ENCODE measurements at regions not wholly inside any gene's neighbourhood (a gene's known extent, or its start where the extent isn't known, plus 50 kb on each side); places are given as distances from the start of the nearest gene placed in this dataset.

- no peak overlapping the region for H3K27ac ChIP-seq (ENCODE audit: low read depth in 2 of 2, low read length in 2 of 2)
- no peaks in the 10 kb centered on the region for H3K9me3 ChIP-seq (ENCODE audit: control insufficient read depth in 2 of 3, insufficient read depth in 1 of 3, low read length in 3 of 3)
- no peak for TF ChIP-seq CTCF (IDR thresholded peaks at IDR 0.05; ENCODE audit: borderline replicate concordance, extremely low read depth, insufficient read depth)
- FAIRE-seq = no peak
- intact Hi-C loops (cut with DNase I) = no loop called here
- no peak overlapping the region for H3K9ac ChIP-seq (ENCODE audit: low read length in 3 of 3)
- H3K36me3 ChIP-seq (ENCODE audit: control insufficient read depth in 2 of 3, insufficient read depth in 3 of 3, low read length in 3 of 3) = no peaks in the 10 kb centered on the region
- no peaks in the 10 kb centered on the region for H3K4me1 ChIP-seq (ENCODE audit: control insufficient read depth in 2 of 3, insufficient read depth in 2 of 3, low read depth in 1 of 3, low read length in 3 of 3)
- DNase-seq = no peak
- no peak overlapping the region for H3K4me3 ChIP-seq (ENCODE audit: low read length in 3 of 3)
- no peaks in the 10 kb centered on the region for H3K27me3 ChIP-seq (ENCODE audit: control insufficient read depth, insufficient read depth, low read length)
These were observed 781.1 kb upstream of the ADGRL4 start for GRCh38 chr1:79787631-79788030.

- FAIRE-seq = no peak
- Histone ChIP-seq H3K9ac (ENCODE audit: low read length in 3 of 3) (no peak overlapping the region), H3K4me3 (ENCODE audit: low read length in 3 of 3) (no peak overlapping the region), H3K4me1 (ENCODE audit: control insufficient read depth in 2 of 3, insufficient read depth in 2 of 3, low read depth in 1 of 3, low read length in 3 of 3) (no peaks in the 10 kb centered on the region), H3K27ac (ENCODE audit: low read depth in 2 of 2, low read length in 2 of 2) (no peak overlapping the region), H3K36me3 (ENCODE audit: control insufficient read depth in 2 of 3, insufficient read depth in 3 of 3, low read length in 3 of 3) (no peaks in the 10 kb centered on the region), H3K9me3 (ENCODE audit: control insufficient read depth in 2 of 3, insufficient read depth in 1 of 3, low read length in 3 of 3) (no peaks in the 10 kb centered on the region), H3K27me3 (ENCODE audit: control insufficient read depth, insufficient read depth, low read length) (no peaks in the 10 kb centered on the region)
- intact Hi-C loops (cut with DNase I) = no loop called here
- TF ChIP-seq CTCF (IDR thresholded peaks at IDR 0.05; ENCODE audit: borderline replicate concordance, extremely low read depth, insufficient read depth) = no peak
- no peak for DNase-seq
These were observed 779.4 kb upstream of the ADGRL4 start for GRCh38 chr1:79785964-79786363.

GRCh38 chr1:79785561-79785960, 779.0 kb upstream of the ADGRL4 start:
- Histone ChIP-seq H3K36me3 (ENCODE audit: control insufficient read depth in 2 of 3, insufficient read depth in 3 of 3, low read length in 3 of 3) (no peaks in the 10 kb centered on the region), H3K4me3 (ENCODE audit: low read length in 3 of 3) (no peak overlapping the region), H3K27ac (ENCODE audit: low read depth in 2 of 2, low read length in 2 of 2) (no peak overlapping the region), H3K9ac (ENCODE audit: low read length in 3 of 3) (no peak overlapping the region), H3K27me3 (ENCODE audit: control insufficient read depth, insufficient read depth, low read length) (no peaks in the 10 kb centered on the region), H3K4me1 (ENCODE audit: control insufficient read depth in 2 of 3, insufficient read depth in 2 of 3, low read depth in 1 of 3, low read length in 3 of 3) (no peaks in the 10 kb centered on the region), H3K9me3 (ENCODE audit: control insufficient read depth in 2 of 3, insufficient read depth in 1 of 3, low read length in 3 of 3) (no peaks in the 10 kb centered on the region)
- no peak for TF ChIP-seq CTCF (IDR thresholded peaks at IDR 0.05; ENCODE audit: borderline replicate concordance, extremely low read depth, insufficient read depth)
- DNase-seq (no peak), FAIRE-seq (no peak)
- intact Hi-C loops (cut with DNase I) = no loop called here

- Histone ChIP-seq H3K4me3 (ENCODE audit: low read length in 3 of 3) (no peak overlapping the region), H3K9ac (ENCODE audit: low read length in 3 of 3) (no peak overlapping the region), H3K36me3 (ENCODE audit: control insufficient read depth in 2 of 3, insufficient read depth in 3 of 3, low read length in 3 of 3) (no peaks in the 10 kb centered on the region), H3K4me1 (ENCODE audit: control insufficient read depth in 2 of 3, insufficient read depth in 2 of 3, low read depth in 1 of 3, low read length in 3 of 3) (no peaks in the 10 kb centered on the region), H3K27me3 (ENCODE audit: control insufficient read depth, insufficient read depth, low read length) (no peaks in the 10 kb centered on the region), H3K27ac (ENCODE audit: low read depth in 2 of 2, low read length in 2 of 2) (no peak overlapping the region), H3K9me3 (ENCODE audit: control insufficient read depth in 2 of 3, insufficient read depth in 1 of 3, low read length in 3 of 3) (no peaks in the 10 kb centered on the region)
- DNase-seq (no peak), FAIRE-seq (no peak)
- intact Hi-C loops (cut with DNase I) = no loop called here
- TF ChIP-seq CTCF (IDR thresholded peaks at IDR 0.05; ENCODE audit: borderline replicate concordance, extremely low read depth, insufficient read depth) = no peak
These were observed 774.7 kb upstream of the ADGRL4 start for GRCh38 chr1:79781261-79781660.

Measured in kidney (tissue), 13 donors.